ENCODE measurements at regions not wholly inside any gene's neighbourhood (a gene's known extent, or its start where the extent isn't known, plus 50 kb on each side); places are given as distances from the start of the nearest gene placed in this dataset.

DNA sequence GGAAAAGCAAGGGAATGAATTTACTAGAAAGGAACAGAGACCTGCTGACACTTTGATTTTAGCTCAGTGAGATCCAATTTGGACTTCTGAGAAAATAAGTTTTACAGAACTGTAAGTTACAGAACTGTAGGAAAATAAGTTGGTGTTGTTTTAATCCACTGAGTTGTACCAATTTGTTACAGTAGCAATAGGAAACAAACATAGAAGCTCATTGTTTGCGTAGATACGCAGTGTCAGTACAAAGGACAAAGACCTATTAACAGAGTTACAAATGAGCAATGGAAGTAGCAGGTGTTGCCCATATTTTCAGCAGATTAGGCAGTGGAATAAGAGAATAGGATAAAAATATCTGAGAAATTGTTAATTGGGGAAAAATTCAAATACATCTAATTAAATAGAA is 385.8 kb upstream of the CNTN6 start:
- TF ChIP-seq, protein P1, sequence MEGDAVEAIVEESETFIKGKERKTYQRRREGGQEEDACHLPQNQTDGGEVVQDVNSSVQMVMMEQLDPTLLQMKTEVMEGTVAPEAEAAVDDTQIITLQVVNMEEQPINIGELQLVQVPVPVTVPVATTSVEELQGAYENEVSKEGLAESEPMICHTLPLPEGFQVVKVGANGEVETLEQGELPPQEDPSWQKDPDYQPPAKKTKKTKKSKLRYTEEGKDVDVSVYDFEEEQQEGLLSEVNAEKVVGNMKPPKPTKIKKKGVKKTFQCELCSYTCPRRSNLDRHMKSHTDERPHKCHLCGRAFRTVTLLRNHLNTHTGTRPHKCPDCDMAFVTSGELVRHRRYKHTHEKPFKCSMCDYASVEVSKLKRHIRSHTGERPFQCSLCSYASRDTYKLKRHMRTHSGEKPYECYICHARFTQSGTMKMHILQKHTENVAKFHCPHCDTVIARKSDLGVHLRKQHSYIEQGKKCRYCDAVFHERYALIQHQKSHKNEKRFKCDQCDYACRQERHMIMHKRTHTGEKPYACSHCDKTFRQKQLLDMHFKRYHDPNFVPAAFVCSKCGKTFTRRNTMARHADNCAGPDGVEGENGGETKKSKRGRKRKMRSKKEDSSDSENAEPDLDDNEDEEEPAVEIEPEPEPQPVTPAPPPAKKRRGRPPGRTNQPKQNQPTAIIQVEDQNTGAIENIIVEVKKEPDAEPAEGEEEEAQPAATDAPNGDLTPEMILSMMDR (IDR thresholded peaks at IDR 0.05; ENCODE audit: insufficient read depth, missing control alignments) = no peak
- FAIRE-seq (no peak), DNase-seq (ENCODE audit: insufficient read length, low spot score) (no peak)

DNA sequence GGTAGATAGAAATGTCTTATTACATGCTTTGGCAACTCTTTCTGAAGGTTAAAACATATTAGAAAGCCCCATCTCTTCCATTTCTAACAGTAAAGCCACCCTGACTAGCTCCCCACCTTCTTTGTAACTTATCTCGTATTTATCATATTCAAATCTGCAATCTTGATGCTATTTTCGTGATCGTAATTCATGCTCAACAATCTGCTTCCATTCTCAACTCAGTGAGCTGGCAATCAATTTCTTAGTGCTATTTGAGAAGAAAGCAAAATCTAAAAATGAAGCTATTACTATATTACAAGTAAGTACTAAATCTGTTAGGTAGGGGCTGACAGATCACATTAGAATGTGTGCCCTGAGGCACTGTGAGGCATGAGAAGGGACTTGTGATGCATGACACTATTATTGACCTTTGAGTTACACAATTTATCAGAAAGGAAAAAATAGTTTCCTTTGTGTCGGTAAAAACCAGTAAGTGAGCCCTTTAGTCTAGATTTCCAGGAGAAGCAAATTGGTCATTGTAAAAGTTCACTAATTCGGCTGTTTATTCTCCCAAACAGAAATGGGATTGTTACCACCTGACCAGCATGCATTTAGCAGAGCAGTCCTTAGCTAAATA is 379.7 kb upstream of the CNTN6 start:
- DNase-seq (ENCODE audit: insufficient read length, low spot score) = no peak
- TF ChIP-seq, protein P1 (IDR thresholded peaks at IDR 0.05; ENCODE audit: insufficient read depth, missing control alignments) = no peak
- no peak for FAIRE-seq

- TF ChIP-seq, protein P1 (IDR thresholded peaks at IDR 0.05; ENCODE audit: insufficient read depth, missing control alignments) = no peak
- FAIRE-seq = no peak
- DNase-seq (ENCODE audit: insufficient read length, low spot score) = no peak
Observed at GRCh38 chr3:713947-714620, 378.7 kb upstream of the CNTN6 start.

DNA sequence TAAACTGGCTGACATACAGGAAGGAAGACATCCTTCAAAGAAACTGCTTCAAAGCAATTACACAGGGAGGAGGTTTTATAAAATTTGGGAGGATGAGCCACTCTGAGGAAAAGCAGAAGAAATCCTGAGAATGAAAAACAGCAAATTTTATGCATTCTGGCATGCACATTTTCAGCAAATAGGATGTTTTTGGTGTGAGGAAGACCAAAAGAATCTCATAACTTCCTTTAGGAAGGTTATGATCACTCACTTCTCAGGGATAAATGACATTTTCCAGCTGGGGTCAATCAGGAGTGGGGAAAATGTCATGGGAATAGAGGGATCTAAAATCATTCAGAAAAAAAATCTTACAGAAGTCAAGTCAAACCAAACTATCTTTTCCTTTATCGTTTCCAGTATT is 371.7 kb upstream of the CNTN6 start:
- no peak for DNase-seq (ENCODE audit: insufficient read length, low spot score)
- no peak for FAIRE-seq
- TF ChIP-seq, protein P1 (IDR thresholded peaks at IDR 0.05; ENCODE audit: insufficient read depth, missing control alignments) = no peak

- TF ChIP-seq, protein P1 (IDR thresholded peaks at IDR 0.05; ENCODE audit: insufficient read depth, missing control alignments) = no peak
- FAIRE-seq = no peak
- no peak for DNase-seq (ENCODE audit: insufficient read length, low spot score)
Observed at GRCh38 chr3:732326-732928, 360.4 kb upstream of the CNTN6 start.

DNA sequence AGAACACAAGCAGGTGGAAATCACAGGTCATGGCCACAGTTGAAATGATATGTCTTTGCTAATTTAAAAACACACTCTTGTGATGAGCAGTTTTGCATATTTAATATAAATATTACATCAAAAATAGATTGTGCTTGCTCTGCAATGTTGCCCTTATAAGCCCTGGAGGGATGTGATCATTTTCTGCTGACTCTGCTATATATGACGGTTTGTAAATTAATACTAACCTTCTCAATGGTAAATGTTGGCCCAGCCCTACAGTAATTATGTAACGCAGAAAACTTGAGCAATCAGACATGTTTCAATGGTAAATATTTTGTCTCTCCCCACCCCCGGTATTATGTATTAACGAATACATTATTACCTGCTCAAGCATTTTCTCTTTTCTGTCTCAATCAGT is 359.5 kb upstream of the CNTN6 start:
- DNase-seq (ENCODE audit: insufficient read length, low spot score) = no peak
- TF ChIP-seq, protein P1 (IDR thresholded peaks at IDR 0.05; ENCODE audit: insufficient read depth, missing control alignments) = no peak

GRCh38 chr3:757711-758110 is 335.1 kb upstream of the CNTN6 start:
- TF ChIP-seq, protein P1 (IDR thresholded peaks at IDR 0.05; ENCODE audit: insufficient read depth, missing control alignments) = no peak
- FAIRE-seq (no peak), DNase-seq (ENCODE audit: insufficient read length, low spot score) (no peak)

More for the DNA sequence above, 359.5 kb upstream of the CNTN6 start:
- no peak for FAIRE-seq

All from D721Med (cell line).